A549 (cell line): ENCODE measurements at regions not wholly inside any gene's neighbourhood (a gene's known extent, or its start where the extent isn't known, plus 50 kb on each side); places are given as distances from the start of the nearest gene placed in this dataset.

Experiments
- ATAC-seq, 2 experiments: fragments of 200-7000 bp in 1 of 2; fragments of >200 bp in 1 of 2; cut with Nextera tagmentation in 1 of 2; cut with Tn5 transposase in 1 of 2; 3 replicates each; pipeline versions ENCODE4 v1.8.0 to v1.9.1; 2018 to 2020; ENCODE audit warnings: mild to moderate bottlenecking in 1 of 2, moderate library complexity in 1 of 2
- CTCF ChIA-PET: fragments of 300-600 bp; sonication (Branson Sonifier 250); formaldehyde crosslinking; extraction: SDS; loops from one replicate; lab custom pipeline; 2021; ENCODE audit warnings: antibody characterized with exemption, inconsistent platforms; lab: Yijun Ruan, JAX
- POLR2A ChIA-PET: fragments of 350-600 bp; formaldehyde crosslinking; extraction: SDS; loops from one replicate; lab custom pipeline; 2021; ENCODE audit warnings: antibody characterized with exemption, inconsistent platforms; lab: Yijun Ruan, JAX
- DNase-seq, 2 experiments: peaks; one replicate each; pipeline versions ENCODE4 v3.0.0 to v3.0.0-alpha.2; 2011 to 2016; ENCODE audit warnings: low read depth in 1 of 2, low spot score in 1 of 2
- FAIRE-seq: peaks from 2 replicates; lab custom pipeline; 2011; peaks lifted over from hg19 to GRCh38; lab: Jason Lieb, UNC
- H3K27ac ChIP-seq, 2 experiments: fragments of >200 bp; sonication (Bioruptor Twin); formaldehyde crosslinking; 3 replicates each; pipeline ENCODE4 v1.5.1; 2016 to 2017
- H3K4me1 ChIP-seq: fragments of >200 bp; sonication (Bioruptor Twin); formaldehyde crosslinking; 3 replicates; pipeline ENCODE4 v1.6.1; 2016
- H3K4me2 ChIP-seq: fragments of >200 bp; sonication (Bioruptor Twin); formaldehyde crosslinking; 3 replicates; pipeline ENCODE4 v1.6.1; 2016
- H3K4me3 ChIP-seq: fragments of >200 bp; sonication (Bioruptor Twin); formaldehyde crosslinking; 3 replicates; pipeline ENCODE4 v1.5.1; 2016
- H3K9me3 ChIP-seq: fragments of >200 bp; sonication (Bioruptor Twin); formaldehyde crosslinking; 3 replicates; pipeline ENCODE4 v1.6.1; 2016
- CBX8 ChIP-seq: fragments of 200-600 bp; sonication (generic); IDR thresholded peaks from 2 replicates; pipeline ENCODE4 v1.6.1; 2016
- CEBPB ChIP-seq, 2 experiments: fragments of >200 bp in 1 of 2; sonication (Bioruptor Twin) in 1 of 2; formaldehyde crosslinking in 1 of 2; IDR thresholded peaks; 2 replicates each; pipeline ENCODE4 v1.6.1; 2012 to 2016
- CHD4 ChIP-seq: fragments of 200-600 bp; sonication (generic); IDR thresholded peaks from 2 replicates; pipeline ENCODE4 v1.6.1; 2016; ENCODE audit warnings: antibody characterized with exemption, mild to moderate bottlenecking, borderline replicate concordance
- CTCF ChIP-seq: fragments of >200 bp; sonication (Bioruptor Twin); formaldehyde crosslinking; IDR thresholded peaks from 3 replicates; pipeline ENCODE4 v1.5.1; 2016
- E2F6 ChIP-seq: IDR thresholded peaks from 2 replicates; pipeline ENCODE4 v1.6.1; 2012; ENCODE audit warnings: low read depth, borderline replicate concordance
- EHF ChIP-seq: fragments of 250-450 bp; sonication (Bioruptor Pico); IDR thresholded peaks from 2 replicates; pipeline ENCODE4 v1.5.0; 2020; ENCODE audit warnings: mild to moderate bottlenecking
- ESRRA ChIP-seq: fragments of 150-350 bp; IDR thresholded peaks from 2 replicates; pipeline ENCODE4 v1.6.1; 2014; ENCODE audit warnings: mild to moderate bottlenecking, low read length, borderline replicate concordance
- FOXS1 ChIP-seq: fragments of 250-450 bp; sonication (Bioruptor Pico); IDR thresholded peaks from 2 replicates; pipeline ENCODE4 v1.5.0; 2020; ENCODE audit warnings: mild to moderate bottlenecking, moderate library complexity
- GATA3 ChIP-seq: IDR thresholded peaks from 2 replicates; pipeline ENCODE4 v1.6.1; 2012; ENCODE audit warnings: borderline replicate concordance
- HDAC2 ChIP-seq: fragments of 200-600 bp; sonication (generic); IDR thresholded peaks from 2 replicates; pipeline ENCODE4 v1.6.1; 2016
- HMGXB4 ChIP-seq: fragments of 250-450 bp; sonication (Bioruptor Pico); IDR thresholded peaks from 2 replicates; pipeline ENCODE4 v1.5.0; 2021; ENCODE audit warnings: mild to moderate bottlenecking, moderate library complexity, borderline replicate concordance
- HOXB13 ChIP-seq: fragments of 250-450 bp; sonication (Bioruptor Pico); IDR thresholded peaks from 2 replicates; pipeline ENCODE4 v1.5.0; 2020; ENCODE audit warnings: low read depth, mild to moderate bottlenecking, moderate library complexity
- JUNB ChIP-seq: fragments of >200 bp; sonication (Bioruptor Twin); formaldehyde crosslinking; IDR thresholded peaks from 2 replicates; pipeline ENCODE4 v1.6.1; 2016
- KDM1A ChIP-seq: fragments of 200-600 bp; sonication (generic); IDR thresholded peaks from 2 replicates; pipeline ENCODE4 v1.6.1; 2016; ENCODE audit warnings: low read depth, mild to moderate bottlenecking
- KDM5A ChIP-seq: fragments of 200-600 bp; sonication (generic); IDR thresholded peaks from 2 replicates; pipeline ENCODE4 v1.6.1; 2016; ENCODE audit warnings: antibody characterized with exemption, mild to moderate bottlenecking
- MAFK ChIP-seq: fragments of 450-650 bp; IDR thresholded peaks from 2 replicates; pipeline ENCODE4 v1.6.1; 2014; ENCODE audit not compliant: partially characterized antibody
- MAX ChIP-seq: IDR thresholded peaks from 2 replicates; pipeline ENCODE4 v1.6.1; 2012
- NPAS2 ChIP-seq: fragments of 250-450 bp; sonication (Bioruptor Pico); IDR thresholded peaks from 2 replicates; pipeline ENCODE4 v1.8.0; 2022; ENCODE audit warnings: mild to moderate bottlenecking, moderate library complexity, borderline replicate concordance
- PBX3 ChIP-seq: IDR thresholded peaks from 2 replicates; pipeline ENCODE4 v1.6.1; 2012
- PHF8 ChIP-seq: fragments of 200-600 bp; sonication (generic); IDR thresholded peaks from 2 replicates; pipeline ENCODE4 v1.6.1; 2016; ENCODE audit warnings: low read depth, mild to moderate bottlenecking, antibody characterized with exemption, moderate library complexity, borderline replicate concordance
- RCOR1 ChIP-seq: fragments of 150-350 bp; IDR thresholded peaks from 2 replicates; pipeline ENCODE4 v1.6.1; 2014; ENCODE audit warnings: antibody characterized with exemption, low read length, low read depth
- SMC3 ChIP-seq: fragments of >200 bp; sonication (Bioruptor Twin); formaldehyde crosslinking; IDR thresholded peaks from 3 replicates; pipeline ENCODE4 v1.6.1; 2018; ENCODE audit warnings: inconsistent platforms
- TFCP2L1 ChIP-seq: fragments of 250-450 bp; sonication (Bioruptor Pico); IDR thresholded peaks from 2 replicates; pipeline ENCODE4 v1.5.0; 2021; ENCODE audit warnings: mild to moderate bottlenecking
- WGBS: methylation state at CpG from one replicate; pipeline ENCODE4 v1.1.6; 2017; ENCODE audit errors: missing lambda C conversion rate; 5-methylcytosine and 5-hydroxymethylcytosine counted together

GRCh38 chr18:1296237-1296636 is 391.6 kb downstream of the ADCYAP1 start:
- ChIA-PET POLR2A (no interaction called here), CTCF (no interaction called here)
- no peak for FAIRE-seq
- no peak for DNase-seq
- no peaks in the 10 kb centered on the region for H3K9me3 ChIP-seq
- H3K4me3 ChIP-seq = no peak overlapping the region
- H3K27ac ChIP-seq = no peak overlapping the region
- ATAC-seq = no peak
- TF ChIP-seq KDM5A (no peak), FOXS1 (CRISPR knock-in tag) (no peak), CBX8 (no peak), KDM1A (no peak), CHD4 (no peak), MAFK (no peak), MAX (no peak), GATA3 (no peak), CEBPB (IDR thresholded peaks at IDR 0.05) (no peak), PHF8 (no peak), SMC3 (no peak), JUNB (no peak), HMGXB4 (CRISPR knock-in tag) (no peak), NPAS2 (CRISPR knock-in tag) (no peak), ESRRA (no peak), TFCP2L1 (no peak), RCOR1 (no peak), HOXB13 (no peak), EHF (CRISPR knock-in tag) (no peak), E2F6 (no peak)
- H3K4me2 ChIP-seq = no peak overlapping the region
- 27% methylated on average over 4 of the region's 6 CpGs for WGBS
- no peaks in the 10 kb centered on the region for H3K4me1 ChIP-seq

- ChIA-PET POLR2A (no interaction called here), CTCF (no interaction called here)
- Histone ChIP-seq H3K4me2 (no peak overlapping the region), H3K4me3 (no peak overlapping the region), H3K4me1 (no peaks in the 10 kb centered on the region)
- TF ChIP-seq NPAS2 (CRISPR knock-in tag) (no peak), CTCF (no peak), HDAC2 (no peak), PBX3 (no peak), SMC3 (no peak)
- TF ChIP-seq, all 56 proteins: peak for 0
- DNase-seq (no peak), ATAC-seq (no peak), FAIRE-seq (no peak)
- Histone ChIP-seq H3K27ac (no peak overlapping the region), H3K9me3 (no peaks in the 10 kb centered on the region)
Observed at GRCh38 chr18:1302861-1303260, 398.2 kb downstream of the ADCYAP1 start.
